DMS53 treated with DMSO at 0.1 percent for 48 hours (cell line): ENCODE measurements at regions not wholly inside any gene's neighbourhood (a gene's known extent, or its start where the extent isn't known, plus 50 kb on each side); places are given as distances from the start of the nearest gene placed in this dataset.

ENCODE experiments used
- DNase-seq: peaks from one replicate; lab custom pipeline; 2025; ENCODE audit not compliant: unreplicated experiment; lab: John Stamatoyannopoulos, UW

DNA sequence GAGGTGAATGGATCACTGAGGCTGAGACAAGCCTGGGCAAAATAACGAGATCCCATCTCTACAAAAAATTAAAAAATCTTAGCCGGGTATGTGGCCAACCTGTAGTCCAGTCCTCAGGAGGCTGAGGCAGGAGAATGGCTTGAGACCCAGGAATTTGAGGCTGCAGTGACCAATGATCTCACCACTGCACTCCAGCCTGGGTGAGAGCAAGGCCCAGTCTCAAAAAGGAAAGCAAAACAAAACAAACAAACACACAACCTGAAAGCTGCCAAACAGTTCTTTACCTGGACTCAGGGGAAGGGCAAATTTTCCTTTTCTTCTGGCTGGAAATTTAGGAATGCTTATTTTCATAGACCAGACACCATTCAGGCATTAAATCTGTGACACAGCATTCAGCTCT lies 163.1 kb upstream of the FAT1 start:
- no peak for DNase-seq

DNA sequence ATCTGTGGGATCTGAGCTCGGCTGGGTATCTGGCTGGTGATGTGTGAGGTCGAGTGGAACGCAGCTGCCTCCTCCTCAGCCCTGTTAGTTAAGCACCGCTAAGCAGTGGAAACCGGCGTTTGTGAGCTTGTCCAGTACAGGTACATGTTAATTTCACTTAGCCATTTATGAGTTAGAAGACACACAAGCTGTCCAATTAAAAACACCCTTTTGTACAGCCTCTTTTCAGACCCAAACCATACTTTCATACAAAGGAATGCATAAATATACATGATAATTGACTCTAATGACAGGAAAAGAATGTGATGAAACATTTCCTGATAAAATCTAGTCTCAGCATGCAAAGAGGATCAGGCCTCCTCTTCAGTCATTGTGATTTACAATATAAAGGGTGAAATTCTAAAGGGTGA lies 163.6 kb upstream of the FAT1 start:
- no peak for DNase-seq

DNA sequence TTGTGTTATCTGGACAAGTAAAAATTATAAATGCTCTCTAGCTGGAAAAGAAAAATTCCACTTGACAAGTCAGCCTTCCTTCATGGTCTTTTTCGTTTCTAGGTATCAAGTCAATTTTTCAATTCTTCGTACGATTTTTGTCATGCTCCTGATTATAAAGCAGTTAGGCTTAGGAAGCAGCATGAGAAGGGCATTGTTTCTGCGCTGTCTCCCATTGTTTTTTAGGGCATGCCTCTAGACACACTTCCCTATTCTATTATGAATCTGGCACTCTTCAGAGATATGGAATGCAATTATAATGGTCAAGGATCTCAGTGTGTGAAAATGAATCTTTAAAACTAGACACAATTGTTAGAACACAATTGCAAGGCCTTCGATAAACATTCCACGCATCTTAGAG lies 164.1 kb upstream of the FAT1 start:
- no peak for DNase-seq

DNA sequence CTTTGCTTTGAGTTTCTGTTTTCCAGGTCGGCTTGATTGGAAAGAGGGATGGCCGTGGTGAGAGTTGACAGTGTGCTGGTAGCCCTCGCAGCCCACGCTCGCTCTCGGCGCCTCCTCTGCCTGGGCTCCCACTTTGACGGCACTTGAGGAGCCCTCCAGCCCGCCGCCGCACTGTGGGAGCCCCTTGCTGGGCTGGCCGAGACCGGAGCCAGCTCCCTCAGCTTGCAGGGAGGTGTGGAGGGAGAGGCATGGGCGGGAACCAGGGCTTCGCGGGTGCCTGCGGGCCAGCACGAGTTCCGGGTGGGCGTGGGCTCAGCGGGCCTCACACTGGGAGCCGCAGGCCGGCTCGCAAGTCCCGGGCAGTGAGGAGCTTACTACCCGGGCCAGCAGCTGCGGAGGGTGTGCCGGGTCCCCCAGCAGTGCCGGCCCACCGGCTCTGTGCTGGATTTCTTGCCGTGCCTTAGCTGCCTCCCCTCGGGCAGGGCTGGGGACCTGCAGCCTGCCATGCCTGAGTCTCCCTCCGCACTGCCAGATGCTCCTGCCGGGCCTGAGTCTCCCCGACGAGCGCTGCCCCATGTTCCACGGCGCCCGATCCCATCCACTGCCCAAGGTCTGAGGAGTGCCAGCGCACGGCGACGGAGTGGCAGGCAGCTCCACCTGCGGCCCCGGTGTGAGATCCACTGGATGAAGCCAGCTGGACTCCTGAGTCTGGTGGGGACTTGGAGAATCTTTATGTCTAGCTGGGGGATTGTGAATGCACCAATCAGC lies 166.4 kb upstream of the FAT1 start:
- DNase-seq: no peak

GRCh38 chr4:186891859-186892486 lies 168.3 kb upstream of the FAT1 start:
- no peak for DNase-seq

DNA sequence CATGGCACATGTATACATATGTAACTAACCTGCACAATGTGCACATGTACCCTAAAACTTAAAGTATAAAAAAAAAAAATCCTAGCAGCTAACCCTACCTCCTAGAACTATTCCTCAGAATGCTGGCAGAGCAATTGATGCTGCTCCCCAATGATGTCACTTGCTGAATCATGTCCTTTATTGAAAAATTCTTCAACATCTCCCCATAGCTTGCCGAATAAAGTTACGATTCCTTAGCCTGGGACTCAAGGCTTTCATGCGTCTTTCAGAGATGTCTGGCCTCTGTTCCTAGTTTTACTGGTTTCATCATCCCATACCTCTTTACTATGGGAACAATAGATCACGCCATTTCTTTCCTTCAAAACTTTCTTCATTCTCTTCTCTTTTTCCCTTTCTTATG lies 174.7 kb upstream of the FAT1 start:
- DNase-seq: no peak

- DNase-seq: no peak
Observed at GRCh38 chr4:186900232-186900900, 176.7 kb upstream of the FAT1 start.

DNA sequence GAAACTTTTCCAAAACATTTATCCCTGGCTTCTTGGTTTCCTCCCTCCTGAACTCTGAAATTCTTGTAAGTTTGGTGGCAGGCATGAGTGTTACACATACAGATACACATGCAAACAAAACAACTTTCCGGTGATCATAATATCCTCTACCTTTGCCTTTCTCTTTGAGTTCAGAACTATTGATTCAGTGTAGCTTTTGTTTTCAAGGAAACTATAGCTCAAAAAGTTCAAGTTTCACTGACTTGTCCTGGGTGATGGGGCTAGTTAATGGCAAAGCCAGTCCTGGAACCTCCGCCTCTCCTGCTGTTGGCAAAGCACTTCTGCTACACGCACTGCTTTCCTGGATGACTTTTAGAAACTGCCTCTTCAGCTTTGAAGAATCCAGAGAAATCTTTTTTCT lies 177.3 kb upstream of the FAT1 start:
- no peak for DNase-seq

DNA sequence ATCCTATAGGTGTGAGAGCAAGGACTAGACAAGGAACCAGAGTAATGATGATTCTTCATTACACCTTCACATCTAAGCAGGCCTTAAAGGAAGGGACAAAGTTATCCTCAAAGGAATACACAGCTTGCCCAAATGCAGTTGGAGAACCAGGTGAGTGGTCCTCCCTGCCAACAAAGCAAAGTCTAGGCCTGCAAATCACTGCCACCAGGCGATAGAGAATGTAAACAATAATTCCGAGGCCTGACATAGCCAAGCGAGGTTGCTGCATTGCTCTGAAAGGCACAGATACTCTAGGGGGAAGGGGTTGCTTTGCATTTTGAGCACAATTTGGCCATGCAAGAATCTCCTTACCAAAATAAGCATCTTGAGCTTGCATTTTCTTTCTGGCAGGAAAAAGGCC lies 178.2 kb upstream of the FAT1 start:
- no peak for DNase-seq

- no peak for DNase-seq
Observed at GRCh38 chr4:186902361-186902760, 178.7 kb upstream of the FAT1 start.

DNA sequence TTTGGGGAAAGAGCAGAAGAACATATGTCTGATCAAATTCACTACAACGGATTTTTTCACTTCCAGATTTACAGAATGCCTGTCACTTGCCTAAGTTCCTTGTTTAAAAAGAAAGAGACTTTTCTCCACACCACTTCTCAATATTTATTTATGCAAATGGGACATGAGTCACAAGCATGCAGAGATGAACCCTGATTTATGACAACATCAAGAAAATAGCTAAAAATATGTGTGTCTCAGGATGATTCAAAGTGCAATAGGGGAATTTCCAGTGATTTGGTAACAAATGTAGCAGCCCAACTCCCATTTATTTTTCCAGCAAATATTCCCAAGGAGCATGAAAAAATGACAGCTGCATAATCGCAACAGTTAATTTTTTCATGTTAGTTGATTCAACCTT lies 180.4 kb upstream of the FAT1 start:
- DNase-seq: no peak

GRCh38 chr4:186906722-186907121 lies 183.1 kb upstream of the FAT1 start:
- DNase-seq: no peak

GRCh38 chr4:186910385-186910784 lies 186.7 kb upstream of the FAT1 start:
- DNase-seq: no peak

DNA sequence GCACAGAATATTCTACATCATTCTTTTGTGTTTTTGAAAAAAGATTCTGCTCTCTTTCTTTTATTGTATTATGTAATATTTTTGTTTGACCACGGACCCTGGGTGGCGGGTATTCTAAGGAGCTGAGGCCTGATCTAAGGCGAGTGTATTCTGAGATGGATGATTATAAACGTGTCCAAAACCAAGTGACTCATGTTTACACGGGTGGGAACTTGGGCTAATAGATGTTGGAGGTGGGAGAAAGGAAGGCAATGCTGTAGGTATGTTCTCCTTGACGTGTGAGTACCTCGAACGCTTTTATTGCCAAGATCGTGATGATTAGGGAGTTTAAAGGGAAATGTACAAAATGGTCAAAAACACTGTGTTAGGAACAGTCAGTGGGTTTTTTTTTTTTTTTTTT lies 188.9 kb upstream of the FAT1 start:
- DNase-seq: no peak

DNA sequence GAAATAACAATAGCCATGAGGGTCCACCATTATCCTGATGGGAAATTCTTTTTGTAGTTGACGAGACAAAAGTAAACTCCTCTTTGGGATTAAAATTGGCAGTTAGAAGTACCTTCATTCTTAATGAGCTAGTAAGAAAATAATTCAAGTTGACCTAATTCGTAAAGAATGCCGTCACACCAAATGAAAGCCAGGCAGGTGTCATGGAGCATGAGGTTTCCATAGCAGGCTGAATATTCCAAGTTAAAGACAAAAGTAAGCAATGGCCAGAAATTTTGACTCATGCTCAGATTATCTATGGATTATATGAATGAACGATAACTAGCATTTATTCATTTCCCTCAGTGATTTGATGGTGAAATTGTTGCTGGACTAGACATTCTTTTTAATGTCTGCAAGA lies 192.2 kb upstream of the FAT1 start:
- DNase-seq: no peak

GRCh38 chr4:186917136-186917535 lies 193.5 kb upstream of the FAT1 start:
- no peak for DNase-seq

DNA sequence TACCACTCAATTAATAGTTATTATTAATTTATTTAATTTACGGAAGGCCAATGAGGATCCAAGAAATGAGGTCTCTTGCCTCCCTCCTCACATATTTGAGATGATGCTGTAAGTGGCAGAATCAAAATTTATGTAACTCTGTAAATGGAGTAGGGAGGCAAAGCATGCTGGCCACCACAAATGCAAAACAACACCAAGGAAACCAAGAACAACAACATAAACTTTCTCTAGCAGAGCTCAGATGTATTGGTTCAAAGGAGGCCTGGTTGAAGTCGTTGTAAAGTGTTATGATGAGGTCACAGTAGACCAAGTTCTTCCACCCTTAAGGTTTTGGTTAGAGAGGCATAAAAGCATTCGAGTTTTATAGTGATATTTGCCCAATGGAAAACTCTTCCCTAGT lies 194.8 kb upstream of the FAT1 start:
- DNase-seq: no peak

- DNase-seq: no peak
Observed at GRCh38 chr4:186919340-186919739, 195.7 kb upstream of the FAT1 start.

DNA sequence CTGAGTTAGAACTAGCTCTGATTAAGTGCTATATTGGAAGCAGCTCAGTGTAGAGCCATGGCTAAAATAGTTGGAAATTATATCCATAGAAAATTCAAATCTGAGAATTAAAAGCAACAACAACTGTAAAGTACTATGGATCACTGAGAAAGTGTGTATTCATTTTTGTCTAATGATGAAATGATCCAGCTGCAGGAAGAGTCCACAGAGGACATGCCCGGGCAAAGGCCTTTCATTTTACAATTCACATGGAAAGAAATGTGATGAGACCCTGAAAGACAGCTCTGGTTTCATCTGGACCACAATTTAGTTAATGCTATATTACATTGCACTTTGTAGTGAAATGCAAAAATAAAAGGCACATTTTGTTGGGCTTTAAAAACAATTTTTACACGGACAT lies 196.8 kb upstream of the FAT1 start:
- no peak for DNase-seq

DNA sequence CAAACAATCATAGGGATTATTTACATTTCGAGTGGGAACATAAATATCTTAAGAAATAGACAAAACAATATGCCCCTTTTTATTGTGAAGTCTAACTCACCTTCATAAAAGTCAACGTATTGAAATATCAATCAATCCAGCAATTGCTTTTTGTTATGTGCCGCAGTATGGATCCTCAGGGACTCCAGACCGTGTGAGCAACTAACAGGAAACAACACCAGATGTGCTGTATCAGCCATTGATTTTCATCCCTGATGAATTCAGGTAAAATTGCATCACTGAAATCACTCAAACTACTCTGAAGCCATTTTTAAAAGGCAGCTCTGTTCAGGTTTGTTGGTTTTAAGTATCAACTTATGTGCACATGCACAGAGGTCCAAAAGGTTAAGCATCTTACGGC lies 197.3 kb upstream of the FAT1 start:
- DNase-seq: no peak

DNA sequence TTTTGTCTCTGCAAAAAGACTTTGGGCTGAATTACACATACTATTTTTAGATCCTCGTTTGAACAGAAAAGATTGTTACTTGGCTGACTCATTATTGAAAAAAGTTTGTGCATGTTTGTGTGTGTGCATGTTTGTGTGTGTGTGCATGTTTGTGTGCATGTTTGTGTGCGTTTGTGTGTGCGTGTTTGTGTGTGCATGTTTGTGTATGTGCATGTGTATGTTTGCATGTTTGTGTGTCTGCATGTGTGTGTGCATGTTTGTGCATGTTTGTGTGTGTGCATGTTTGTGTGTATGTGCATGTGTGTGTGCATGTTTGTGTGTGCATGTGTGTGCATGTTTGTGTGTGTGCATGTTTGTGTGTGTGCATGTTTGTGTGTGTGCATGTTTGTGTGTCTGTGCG lies 201.1 kb upstream of the FAT1 start:
- DNase-seq: no peak

- no peak for DNase-seq
Observed at GRCh38 chr4:186927624-186928023, 204.0 kb upstream of the FAT1 start.
